ENCODE measurements at regions not wholly inside any gene's neighbourhood (a gene's known extent, or its start where the extent isn't known, plus 50 kb on each side); places are given as distances from the start of the nearest gene placed in this dataset.

GRCh38 chr7:12947465-12947864, 260.0 kb downstream of the ARL4A start:
- H3K4me2 ChIP-seq (ENCODE audit: insufficient read depth, low read length, poor library complexity, severe bottlenecking): no peak overlapping the region
- H3K36me3 ChIP-seq (replicated peaks in 1 of 2; ENCODE audit: control insufficient read depth in 2 of 2, insufficient read depth in 2 of 2, low read length in 2 of 2): no peaks in the 10 kb centered on the region
- no peaks in the 10 kb centered on the region for H3K4me1 ChIP-seq (ENCODE audit: control insufficient read depth in 2 of 2, insufficient read depth in 1 of 2, low read depth in 1 of 2, low read length in 2 of 2)
- no peak overlapping the region for H3K27ac ChIP-seq (replicated peaks; ENCODE audit: low read length)
- no peak overlapping the region for H2BK120ac ChIP-seq (ENCODE audit: low read depth, low read length)
- H4K91ac ChIP-seq (ENCODE audit: low read depth, low read length, poor library complexity): no peak overlapping the region
- DNase-seq (ENCODE audit: low spot score): no peak
- H3K9me3 ChIP-seq (replicated peaks in 1 of 2; ENCODE audit: control insufficient read depth in 2 of 2, insufficient read depth in 1 of 2, low read depth in 1 of 2, low read length in 2 of 2): no peaks in the 10 kb centered on the region
- H3K4ac ChIP-seq (ENCODE audit: low read length): no peak overlapping the region
- no peak overlapping the region for H3K23ac ChIP-seq (ENCODE audit: low read depth, low read length, poor library complexity)
- no peak overlapping the region for H2AK5ac ChIP-seq (ENCODE audit: low read depth, low read length)
- H3K27me3 ChIP-seq (ENCODE audit: control insufficient read depth in 3 of 3, insufficient read depth in 3 of 3, low read depth in 1 of 3, low read length in 3 of 3): no peaks in the 10 kb centered on the region
- H4K8ac ChIP-seq (ENCODE audit: low read depth, low read length): no peak overlapping the region
- H2BK5ac ChIP-seq (ENCODE audit: low read length): no peak overlapping the region
- H3K18ac ChIP-seq (ENCODE audit: low read length): no peak overlapping the region
- no peak overlapping the region for H2AFZ ChIP-seq (ENCODE audit: low read length)
- H3K14ac ChIP-seq (ENCODE audit: low read length): no peak overlapping the region
- H3K79me1 ChIP-seq (ENCODE audit: low read depth, low read length): no peaks in the 10 kb centered on the region
- no peak overlapping the region for H3K9ac ChIP-seq (ENCODE audit: low read depth, low read length, poor library complexity)
- H3K4me3 ChIP-seq (ENCODE audit: low read length in 2 of 2): no peak overlapping the region
- WGBS, 2 donors (ENCODE audit: extremely low coverage in 2 of 2, insufficient read length in 2 of 2, insufficient replicate concordance in 1 of 2): no CpG with 5 or more reads among the region's 5 CpGs
- H2BK15ac ChIP-seq (ENCODE audit: low read length): no peak overlapping the region
- H2BK12ac ChIP-seq (ENCODE audit: low read length): no peak overlapping the region

DNA sequence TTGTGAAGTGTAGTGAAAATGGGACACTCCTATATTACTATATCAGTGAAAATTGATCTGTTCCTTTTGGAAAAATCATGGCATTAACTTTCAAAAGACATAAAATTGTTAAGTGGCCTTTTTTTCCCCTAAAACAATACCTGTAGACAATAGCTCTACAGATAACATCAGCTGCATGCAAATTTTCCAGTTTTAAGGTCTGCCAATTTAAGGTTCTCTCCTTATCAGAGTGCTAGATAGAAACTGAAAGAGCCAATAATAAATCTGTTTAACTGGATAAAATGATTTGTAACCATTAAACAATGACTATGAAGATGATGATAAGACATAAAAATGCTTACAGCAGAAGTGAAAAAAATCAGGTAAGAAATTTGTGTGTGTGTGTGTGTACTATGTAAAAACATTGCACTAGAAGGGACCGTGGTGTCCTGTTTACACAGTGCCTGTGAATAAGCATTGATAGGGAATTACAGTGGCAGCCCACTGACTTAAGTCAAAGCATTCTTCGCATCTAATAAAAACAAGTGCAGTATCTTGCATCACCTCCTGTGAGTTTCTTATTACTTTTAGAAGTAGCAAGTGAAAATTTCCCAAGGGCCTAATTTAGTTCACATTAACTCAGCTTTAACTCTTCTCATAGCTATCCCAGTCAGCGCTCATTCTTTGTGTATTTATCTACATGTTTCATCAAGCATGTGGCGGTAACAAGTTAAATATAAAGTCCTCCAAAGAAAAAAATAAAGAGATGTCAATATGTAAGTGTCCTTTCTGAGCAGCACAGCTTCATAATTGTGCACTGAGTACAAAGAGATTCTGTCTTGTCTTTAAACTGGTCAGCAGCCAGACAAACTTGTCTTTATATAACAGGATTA, 261.9 kb downstream of the ARL4A start:
- no peak overlapping the region for H3K23ac ChIP-seq (ENCODE audit: low read depth, low read length, poor library complexity)
- H2AFZ ChIP-seq (ENCODE audit: low read length): peak overlapping the region; percentile 67
- H3K36me3 ChIP-seq (replicated peaks in 1 of 2; ENCODE audit: control insufficient read depth in 2 of 2, insufficient read depth in 2 of 2, low read length in 2 of 2): no peaks in the 10 kb centered on the region
- no peak overlapping the region for H3K4me2 ChIP-seq (ENCODE audit: insufficient read depth, low read length, poor library complexity, severe bottlenecking)
- no peak overlapping the region for H2BK12ac ChIP-seq (ENCODE audit: low read length)
- no peak overlapping the region for H3K18ac ChIP-seq (ENCODE audit: low read length)
- H3K9me3 ChIP-seq (replicated peaks in 1 of 2; ENCODE audit: control insufficient read depth in 2 of 2, insufficient read depth in 1 of 2, low read depth in 1 of 2, low read length in 2 of 2): no peaks in the 10 kb centered on the region
- H3K9ac ChIP-seq (ENCODE audit: low read depth, low read length, poor library complexity): no peak overlapping the region
- H3K4me3 ChIP-seq (ENCODE audit: low read length in 2 of 2): no peak overlapping the region
- no peak overlapping the region for H3K27ac ChIP-seq (replicated peaks; ENCODE audit: low read length)
- no peak overlapping the region for H4K8ac ChIP-seq (ENCODE audit: low read depth, low read length)
- no peaks in the 10 kb centered on the region for H3K4me1 ChIP-seq (ENCODE audit: control insufficient read depth in 2 of 2, insufficient read depth in 1 of 2, low read depth in 1 of 2, low read length in 2 of 2)
- no peak overlapping the region for H2BK5ac ChIP-seq (ENCODE audit: low read length)
- no peaks in the 10 kb centered on the region for H3K27me3 ChIP-seq (ENCODE audit: control insufficient read depth in 3 of 3, insufficient read depth in 3 of 3, low read depth in 1 of 3, low read length in 3 of 3)
- no peak overlapping the region for H3K4ac ChIP-seq (ENCODE audit: low read length)
- H4K91ac ChIP-seq (ENCODE audit: low read depth, low read length, poor library complexity): no peak overlapping the region
- WGBS, 2 donors (ENCODE audit: extremely low coverage in 2 of 2, insufficient read length in 2 of 2, insufficient replicate concordance in 1 of 2): no CpG with 5 or more reads among the region's 4 CpGs
- no peak overlapping the region for H2BK120ac ChIP-seq (ENCODE audit: low read depth, low read length)
- DNase-seq (ENCODE audit: low spot score): no peak
- no peak overlapping the region for H2AK5ac ChIP-seq (ENCODE audit: low read depth, low read length)
- H3K79me1 ChIP-seq (ENCODE audit: low read depth, low read length): no peaks in the 10 kb centered on the region
- H2BK15ac ChIP-seq (ENCODE audit: low read length): no peak overlapping the region
- H3K14ac ChIP-seq (ENCODE audit: low read length): no peak overlapping the region

DNA sequence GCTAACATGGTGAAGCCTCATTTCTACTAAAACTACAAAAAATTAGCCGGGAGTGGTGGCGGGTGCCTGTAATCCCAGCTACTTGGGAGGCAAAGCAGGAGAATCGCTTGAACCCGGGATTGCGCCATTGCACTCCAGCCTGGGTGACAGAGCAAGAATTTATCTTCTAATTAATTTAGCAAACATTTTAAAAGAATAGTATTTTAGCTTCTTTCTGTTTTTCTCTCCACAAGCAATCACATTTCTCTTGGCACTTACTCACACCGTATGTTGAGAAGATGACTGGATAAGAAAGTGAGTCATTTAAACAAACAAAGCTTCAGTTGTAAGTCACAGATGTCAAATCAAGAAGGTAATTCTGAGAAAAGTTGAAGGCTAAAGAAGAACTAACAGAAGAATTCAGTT, 264.0 kb downstream of the ARL4A start:
- Histone ChIP-seq H3K27me3 (ENCODE audit: control insufficient read depth in 3 of 3, insufficient read depth in 3 of 3, low read depth in 1 of 3, low read length in 3 of 3) (no peaks in the 10 kb centered on the region), H4K8ac (ENCODE audit: low read depth, low read length) (no peak overlapping the region), H3K23ac (ENCODE audit: low read depth, low read length, poor library complexity) (no peak overlapping the region), H4K91ac (ENCODE audit: low read depth, low read length, poor library complexity) (no peak overlapping the region), H2BK120ac (ENCODE audit: low read depth, low read length) (no peak overlapping the region), H2BK15ac (ENCODE audit: low read length) (no peak overlapping the region), H3K9ac (ENCODE audit: low read depth, low read length, poor library complexity) (no peak overlapping the region), H3K4me3 (ENCODE audit: low read length in 2 of 2) (no peak overlapping the region), H2AK5ac (ENCODE audit: low read depth, low read length) (no peak overlapping the region), H3K9me3 (replicated peaks in 1 of 2; ENCODE audit: control insufficient read depth in 2 of 2, insufficient read depth in 1 of 2, low read depth in 1 of 2, low read length in 2 of 2) (no peaks in the 10 kb centered on the region), H3K36me3 (replicated peaks in 1 of 2; ENCODE audit: control insufficient read depth in 2 of 2, insufficient read depth in 2 of 2, low read length in 2 of 2) (no peaks in the 10 kb centered on the region), H3K4me1 (ENCODE audit: control insufficient read depth in 2 of 2, insufficient read depth in 1 of 2, low read depth in 1 of 2, low read length in 2 of 2) (no peaks in the 10 kb centered on the region), H3K4ac (ENCODE audit: low read length) (no peak overlapping the region), H3K18ac (ENCODE audit: low read length) (no peak overlapping the region), H3K79me1 (ENCODE audit: low read depth, low read length) (no peaks in the 10 kb centered on the region), H2AFZ (ENCODE audit: low read length) (no peak overlapping the region), H2BK12ac (ENCODE audit: low read length) (no peak overlapping the region), H2BK5ac (ENCODE audit: low read length) (no peak overlapping the region), H3K4me2 (ENCODE audit: insufficient read depth, low read length, poor library complexity, severe bottlenecking) (no peak overlapping the region), H3K27ac (replicated peaks; ENCODE audit: low read length) (no peak overlapping the region), H3K14ac (ENCODE audit: low read length) (no peak overlapping the region)
- no CpG with 5 or more reads among the region's 6 CpGs for WGBS, 2 donors (ENCODE audit: extremely low coverage in 2 of 2, insufficient read length in 2 of 2, insufficient replicate concordance in 1 of 2)
- no peak for DNase-seq (ENCODE audit: low spot score)

- no peak for DNase-seq (ENCODE audit: low spot score)
- H3K9me3 ChIP-seq (replicated peaks in 1 of 2; ENCODE audit: control insufficient read depth in 2 of 2, insufficient read depth in 1 of 2, low read depth in 1 of 2, low read length in 2 of 2): no peaks in the 10 kb centered on the region
- H3K9ac ChIP-seq (ENCODE audit: low read depth, low read length, poor library complexity): no peak overlapping the region
- H3K4me3 ChIP-seq (ENCODE audit: low read length in 2 of 2): no peak overlapping the region
- H3K27ac ChIP-seq (replicated peaks; ENCODE audit: low read length): no peak overlapping the region
- H3K23ac ChIP-seq (ENCODE audit: low read depth, low read length, poor library complexity): no peak overlapping the region
- no peak overlapping the region for H3K4me2 ChIP-seq (ENCODE audit: insufficient read depth, low read length, poor library complexity, severe bottlenecking)
- no peak overlapping the region for H3K14ac ChIP-seq (ENCODE audit: low read length)
- no peak overlapping the region for H4K8ac ChIP-seq (ENCODE audit: low read depth, low read length)
- no peak overlapping the region for H3K18ac ChIP-seq (ENCODE audit: low read length)
- no peak overlapping the region for H3K4ac ChIP-seq (ENCODE audit: low read length)
- H2AFZ ChIP-seq (ENCODE audit: low read length): no peak overlapping the region
- no peak overlapping the region for H2AK5ac ChIP-seq (ENCODE audit: low read depth, low read length)
- no peaks in the 10 kb centered on the region for H3K36me3 ChIP-seq (replicated peaks in 1 of 2; ENCODE audit: control insufficient read depth in 2 of 2, insufficient read depth in 2 of 2, low read length in 2 of 2)
- H3K27me3 ChIP-seq (ENCODE audit: control insufficient read depth in 3 of 3, insufficient read depth in 3 of 3, low read depth in 1 of 3, low read length in 3 of 3): no peaks in the 10 kb centered on the region
- no peak overlapping the region for H2BK15ac ChIP-seq (ENCODE audit: low read length)
- H3K4me1 ChIP-seq (ENCODE audit: control insufficient read depth in 2 of 2, insufficient read depth in 1 of 2, low read depth in 1 of 2, low read length in 2 of 2): no peaks in the 10 kb centered on the region
- no peak overlapping the region for H4K91ac ChIP-seq (ENCODE audit: low read depth, low read length, poor library complexity)
- H2BK5ac ChIP-seq (ENCODE audit: low read length): no peak overlapping the region
- no peaks in the 10 kb centered on the region for H3K79me1 ChIP-seq (ENCODE audit: low read depth, low read length)
- H2BK12ac ChIP-seq (ENCODE audit: low read length): no peak overlapping the region
- H2BK120ac ChIP-seq (ENCODE audit: low read depth, low read length): no peak overlapping the region
Measured at GRCh38 chr7:12954380-12955033, 267.1 kb downstream of the ARL4A start.

All from neuronal stem cell (in vitro differentiated cells).